DND-41 (cell line): ENCODE measurements at regions not wholly inside any gene's neighbourhood (a gene's known extent, or its start where the extent isn't known, plus 50 kb on each side); places are given as distances from the start of the nearest gene placed in this dataset.

ENCODE experiments used
- EZH2 ChIP-seq: IDR thresholded peaks from 3 replicates; pipeline ENCODE4 v1.6.1; 2012; ENCODE audit warnings: borderline replicate concordance, low read depth, mild to moderate bottlenecking, moderate library complexity, low read length, inconsistent platforms; ENCODE audit not compliant: severe bottlenecking
- TF ChIP-seq, protein P1 (sequence below): IDR thresholded peaks from 2 replicates; pipeline ENCODE4 v1.5.1; 2012; ENCODE audit warnings: borderline replicate concordance, low read length, moderate library complexity, mild to moderate bottlenecking; ENCODE audit not compliant: poor library complexity, severe bottlenecking; ENCODE audit errors: extremely low read depth

DNA sequence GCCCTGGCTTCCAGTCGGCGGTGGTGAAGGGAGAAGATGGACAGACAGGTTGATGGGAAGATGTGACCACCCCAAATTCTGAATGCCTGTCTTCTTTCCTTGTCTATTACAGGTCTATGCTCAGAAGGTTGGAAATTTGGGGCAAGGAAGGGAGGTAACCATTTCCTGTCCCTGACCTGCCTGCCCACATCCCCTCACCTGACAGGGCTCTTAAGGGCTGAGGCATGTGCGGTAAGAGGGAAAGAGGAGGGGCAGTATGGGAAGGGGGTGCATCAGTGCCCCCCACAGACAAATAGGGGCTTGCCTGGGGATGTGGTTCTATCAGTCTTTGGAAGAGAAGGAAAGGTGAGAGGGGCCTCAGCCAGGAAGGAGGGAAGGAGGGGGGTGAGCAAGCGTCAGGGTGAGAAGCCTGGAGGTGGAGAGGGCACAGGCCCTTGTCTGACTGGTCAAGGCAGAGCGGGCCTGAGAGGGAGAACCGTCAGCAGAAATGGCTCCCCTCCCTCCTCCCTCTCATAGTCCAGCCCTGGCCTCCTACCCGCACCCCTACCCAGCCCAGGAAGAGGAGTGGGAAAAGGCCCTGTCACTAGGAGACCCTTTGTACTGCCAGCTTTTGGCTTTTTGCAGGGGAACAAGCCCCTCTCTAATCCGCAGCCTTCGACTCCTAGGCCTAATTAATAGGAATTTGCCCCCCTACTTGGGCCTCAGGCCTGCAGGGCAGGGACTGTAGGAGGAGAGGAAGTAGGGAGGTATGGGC is 104.4 kb upstream of the FOXP4 start:
- TF ChIP-seq, protein P1, sequence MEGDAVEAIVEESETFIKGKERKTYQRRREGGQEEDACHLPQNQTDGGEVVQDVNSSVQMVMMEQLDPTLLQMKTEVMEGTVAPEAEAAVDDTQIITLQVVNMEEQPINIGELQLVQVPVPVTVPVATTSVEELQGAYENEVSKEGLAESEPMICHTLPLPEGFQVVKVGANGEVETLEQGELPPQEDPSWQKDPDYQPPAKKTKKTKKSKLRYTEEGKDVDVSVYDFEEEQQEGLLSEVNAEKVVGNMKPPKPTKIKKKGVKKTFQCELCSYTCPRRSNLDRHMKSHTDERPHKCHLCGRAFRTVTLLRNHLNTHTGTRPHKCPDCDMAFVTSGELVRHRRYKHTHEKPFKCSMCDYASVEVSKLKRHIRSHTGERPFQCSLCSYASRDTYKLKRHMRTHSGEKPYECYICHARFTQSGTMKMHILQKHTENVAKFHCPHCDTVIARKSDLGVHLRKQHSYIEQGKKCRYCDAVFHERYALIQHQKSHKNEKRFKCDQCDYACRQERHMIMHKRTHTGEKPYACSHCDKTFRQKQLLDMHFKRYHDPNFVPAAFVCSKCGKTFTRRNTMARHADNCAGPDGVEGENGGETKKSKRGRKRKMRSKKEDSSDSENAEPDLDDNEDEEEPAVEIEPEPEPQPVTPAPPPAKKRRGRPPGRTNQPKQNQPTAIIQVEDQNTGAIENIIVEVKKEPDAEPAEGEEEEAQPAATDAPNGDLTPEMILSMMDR = no peak
- TF ChIP-seq EZH2 = no peak
